ENCODE measurements at regions not wholly inside any gene's neighbourhood (a gene's known extent, or its start where the extent isn't known, plus 50 kb on each side); places are given as distances from the start of the nearest gene placed in this dataset.

GRCh38 chr18:73482901-73483300, 615.1 kb upstream of the NETO1 start:
- H3K4me3 ChIP-seq (ENCODE audit: low read depth, poor library complexity, severe bottlenecking): no peak overlapping the region
- intact Hi-C loops (cut with DNase I; ENCODE audit: low total_unique reads): no loop called here
- 93% methylated on average over 2 of the region's 2 CpGs for WGBS, 2 donors
- no peak for DNase-seq (ENCODE audit: low spot score in 2 of 2)
- TF ChIP-seq CTCF (IDR thresholded peaks at IDR 0.05) (no peak), POLR2A (IDR thresholded peaks at IDR 0.05) (no peak)

GRCh38 chr18:73479477-73479876, 611.7 kb upstream of the NETO1 start:
- 61 to 75% methylated on average over 2 of the region's 2 CpGs for WGBS, 2 donors
- TF ChIP-seq CTCF (IDR thresholded peaks at IDR 0.05) (no peak), POLR2A (IDR thresholded peaks at IDR 0.05) (no peak)
- DNase-seq (ENCODE audit: low spot score in 2 of 2): no peak
- H3K4me3 ChIP-seq (ENCODE audit: low read depth, poor library complexity, severe bottlenecking): no peak overlapping the region
- intact Hi-C loops (cut with DNase I; ENCODE audit: low total_unique reads): no loop called here

GRCh38 chr18:73478191-73478590, 610.4 kb upstream of the NETO1 start:
- intact Hi-C loops (cut with DNase I; ENCODE audit: low total_unique reads): no loop called here
- WGBS, 2 donors: 59 to 74% methylated on average over 2 of the region's 2 CpGs

GRCh38 chr18:73476031-73476430, 608.2 kb upstream of the NETO1 start:
- intact Hi-C loops (cut with DNase I; ENCODE audit: low total_unique reads): no loop called here
- no peak for DNase-seq (ENCODE audit: low spot score in 2 of 2)
- WGBS, 2 donors: 81 to 84% methylated on average over 3 of the region's 3 CpGs
- TF ChIP-seq CTCF (IDR thresholded peaks at IDR 0.05) (no peak), POLR2A (IDR thresholded peaks at IDR 0.05) (no peak)
- no peak overlapping the region for H3K4me3 ChIP-seq (ENCODE audit: low read depth, poor library complexity, severe bottlenecking)

More at GRCh38 chr18:73478191-73478590, 610.4 kb upstream of the NETO1 start:
- no peak overlapping the region for H3K4me3 ChIP-seq (ENCODE audit: low read depth, poor library complexity, severe bottlenecking)
- DNase-seq (ENCODE audit: low spot score in 2 of 2): no peak
- no peak for TF ChIP-seq POLR2A (IDR thresholded peaks at IDR 0.05)
- TF ChIP-seq CTCF (IDR thresholded peaks at IDR 0.05): no peak

GRCh38 chr18:73462092-73462491, 594.3 kb upstream of the NETO1 start:
- no peak for DNase-seq (ENCODE audit: low spot score in 2 of 2)
- TF ChIP-seq POLR2A (IDR thresholded peaks at IDR 0.05): no peak
- no peak overlapping the region for H3K4me3 ChIP-seq (ENCODE audit: low read depth, poor library complexity, severe bottlenecking)
- intact Hi-C loops (cut with DNase I; ENCODE audit: low total_unique reads): no loop called here
- 10 to 18% methylated on average over 2 of the region's 2 CpGs for WGBS, 2 donors

- 66 to 82% methylated on average over 1 of the region's 1 CpG for WGBS, 2 donors
- DNase-seq (ENCODE audit: low spot score in 2 of 2): no peak
- TF ChIP-seq POLR2A (IDR thresholded peaks at IDR 0.05) (no peak), CTCF (IDR thresholded peaks at IDR 0.05) (no peak)
- no peak overlapping the region for H3K4me3 ChIP-seq (ENCODE audit: low read depth, poor library complexity, severe bottlenecking)
- intact Hi-C loops (cut with DNase I; ENCODE audit: low total_unique reads): no loop called here
Observed at GRCh38 chr18:73461780-73462059, 593.9 kb upstream of the NETO1 start.
